ENCODE measurements at regions not wholly inside any gene's neighbourhood (a gene's known extent, or its start where the extent isn't known, plus 50 kb on each side); places are given as distances from the start of the nearest gene placed in this dataset.

GRCh38 chr1:88562991-88563390, 121.1 kb upstream of the PKN2 start:
- TF ChIP-seq CTCF (conservative IDR thresholded peaks at IDR 0.05; ENCODE audit: low read length) (no peak), EZH2phosphoT487 (IDR thresholded peaks at IDR 0.05; ENCODE audit: borderline replicate concordance, low read depth, low read length) (no peak)

Measured in OCI-LY7 (cell line).